ENCODE measurements at regions not wholly inside any gene's neighbourhood (a gene's known extent, or its start where the extent isn't known, plus 50 kb on each side); places are given as distances from the start of the nearest gene placed in this dataset.

DNA sequence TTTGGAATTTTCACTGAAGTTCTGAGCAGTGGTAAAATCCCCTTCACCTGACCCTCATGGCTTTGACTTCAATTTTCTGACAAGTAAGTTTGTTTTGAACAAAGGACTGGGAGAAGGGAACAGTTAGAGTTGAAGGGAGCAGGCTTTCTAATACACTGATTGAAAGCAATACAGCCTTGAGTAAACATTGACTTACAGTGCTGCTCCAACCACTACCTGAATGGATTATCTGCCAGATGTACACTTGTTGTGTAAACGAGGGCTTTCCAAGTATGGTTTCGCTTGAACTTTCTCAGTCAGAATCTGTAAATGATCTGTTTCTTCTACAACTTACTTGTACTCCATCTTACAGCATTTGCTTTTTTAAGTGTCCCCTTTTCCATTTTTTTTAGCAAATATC is 1414.9 kb upstream of the NUDT12 start:
- POLR2A ChIA-PET = no interaction called here

DNA sequence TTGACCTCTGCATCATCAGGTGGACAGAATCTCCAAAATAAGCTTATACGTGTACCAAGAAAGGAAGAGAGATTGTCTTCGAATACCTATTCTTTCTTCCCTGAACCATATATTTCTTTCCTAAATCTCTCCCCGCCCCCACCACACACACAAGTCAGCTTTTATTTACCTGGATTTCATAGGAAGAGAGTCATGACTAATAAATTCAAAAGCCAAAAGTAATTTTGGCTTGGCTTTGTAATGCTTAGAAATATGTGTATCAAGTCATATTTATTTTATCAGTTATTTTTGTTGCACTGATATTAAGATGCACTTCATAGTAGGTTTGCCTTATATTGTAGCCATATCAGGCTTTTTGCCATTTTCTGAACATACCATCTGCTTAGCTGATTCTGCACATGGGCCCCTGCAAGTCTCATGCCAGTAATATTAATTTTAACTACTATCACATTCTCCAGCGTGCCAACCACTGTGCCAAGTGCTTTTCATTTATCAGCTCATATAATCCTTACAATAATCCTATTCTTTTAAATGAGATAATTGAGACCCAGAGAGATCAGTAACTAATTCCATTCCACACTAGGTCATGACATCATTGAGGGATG is 1405.3 kb upstream of the NUDT12 start:
- CTCF ChIA-PET = no interaction called here
- POLR2A ChIA-PET = no interaction called here
- TF ChIP-seq, protein P1, sequence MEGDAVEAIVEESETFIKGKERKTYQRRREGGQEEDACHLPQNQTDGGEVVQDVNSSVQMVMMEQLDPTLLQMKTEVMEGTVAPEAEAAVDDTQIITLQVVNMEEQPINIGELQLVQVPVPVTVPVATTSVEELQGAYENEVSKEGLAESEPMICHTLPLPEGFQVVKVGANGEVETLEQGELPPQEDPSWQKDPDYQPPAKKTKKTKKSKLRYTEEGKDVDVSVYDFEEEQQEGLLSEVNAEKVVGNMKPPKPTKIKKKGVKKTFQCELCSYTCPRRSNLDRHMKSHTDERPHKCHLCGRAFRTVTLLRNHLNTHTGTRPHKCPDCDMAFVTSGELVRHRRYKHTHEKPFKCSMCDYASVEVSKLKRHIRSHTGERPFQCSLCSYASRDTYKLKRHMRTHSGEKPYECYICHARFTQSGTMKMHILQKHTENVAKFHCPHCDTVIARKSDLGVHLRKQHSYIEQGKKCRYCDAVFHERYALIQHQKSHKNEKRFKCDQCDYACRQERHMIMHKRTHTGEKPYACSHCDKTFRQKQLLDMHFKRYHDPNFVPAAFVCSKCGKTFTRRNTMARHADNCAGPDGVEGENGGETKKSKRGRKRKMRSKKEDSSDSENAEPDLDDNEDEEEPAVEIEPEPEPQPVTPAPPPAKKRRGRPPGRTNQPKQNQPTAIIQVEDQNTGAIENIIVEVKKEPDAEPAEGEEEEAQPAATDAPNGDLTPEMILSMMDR (IDR thresholded peaks at IDR 0.05) = no peak
- no peak for TF ChIP-seq EZH2 (IDR thresholded peaks at IDR 0.05; ENCODE audit: borderline replicate concordance, insufficient read depth, low read depth, low read length, poor library complexity, severe bottlenecking)

More for the DNA sequence above, 1414.9 kb upstream of the NUDT12 start:
- no peaks in the 10 kb centered on the region for H3K36me3 ChIP-seq (replicated peaks in 1 of 2; ENCODE audit: control extremely low read depth in 1 of 2, control insufficient read depth in 1 of 2, extremely low read depth in 1 of 2, insufficient read depth in 2 of 2, low read length in 1 of 2)
- H2AFZ ChIP-seq (ENCODE audit: insufficient read depth, low read depth, low read length, poor library complexity, severe bottlenecking) = no peak overlapping the region
- CTCF ChIA-PET = no interaction called here
- TF ChIP-seq EZH2 (IDR thresholded peaks at IDR 0.05; ENCODE audit: borderline replicate concordance, insufficient read depth, low read depth, low read length, poor library complexity, severe bottlenecking) = no peak
- TF ChIP-seq, protein P1 (IDR thresholded peaks at IDR 0.05) = no peak
- no peak overlapping the region for H3K9ac ChIP-seq (ENCODE audit: low read length)
- Mint-ChIP-seq H3K4me3 (no peak overlapping the region), H3K27ac (no peak overlapping the region), H3K9me3 (ENCODE audit: insufficient read depth) (no peaks in the 10 kb centered on the region), H3K27me3 (no peaks in the 10 kb centered on the region), H3K4me1 (no peaks in the 10 kb centered on the region)
- DNase-seq = no peak
- no peak for ATAC-seq (ENCODE audit: low read depth)
- H3K27me3 ChIP-seq (replicated peaks in 1 of 4; ENCODE audit: control extremely low read depth in 1 of 4, control insufficient read depth in 3 of 4, insufficient read depth in 4 of 4, low read length in 3 of 4) = no peaks in the 10 kb centered on the region
- no CpG with 5 or more reads among the region's 2 CpGs for WGBS (ENCODE audit: insufficient coverage)
- no peak overlapping the region for H3K4me2 ChIP-seq (replicated peaks; ENCODE audit: low read depth, low read length, poor library complexity, severe bottlenecking)
- H3K9me3 ChIP-seq (ENCODE audit: control extremely low read depth in 1 of 3, control insufficient read depth in 2 of 3, insufficient read depth in 1 of 3, low read length in 2 of 3) = peaks cover 0 to 2% (median 0%) of the 10 kb centered on the region in 3 donors
- no peak overlapping the region for H3K27ac ChIP-seq (ENCODE audit: low read length in 2 of 2)
- H3K4me1 ChIP-seq (ENCODE audit: control insufficient read depth in 2 of 2, insufficient read depth in 2 of 2, low read length in 2 of 2) = no peaks in the 10 kb centered on the region
- intact Hi-C loops (cut with micrococcal nuclease) = no loop called here
- no peaks in the 10 kb centered on the region for H3K79me2 ChIP-seq (ENCODE audit: control insufficient read depth, insufficient read depth, low read length)
- H4K20me1 ChIP-seq (ENCODE audit: control insufficient read depth, insufficient read depth, low read length, poor library complexity, severe bottlenecking) = no peaks in the 10 kb centered on the region
- no peak overlapping the region for H3K4me3 ChIP-seq (ENCODE audit: control extremely low read depth in 1 of 5, extremely low read depth in 1 of 5, insufficient read depth in 1 of 5, low read depth in 2 of 5, low read length in 4 of 5)

More for the DNA sequence above, 1405.3 kb upstream of the NUDT12 start:
- ATAC-seq (ENCODE audit: low read depth) = no peak
- H4K20me1 ChIP-seq (ENCODE audit: control insufficient read depth, insufficient read depth, low read length, poor library complexity, severe bottlenecking) = no peaks in the 10 kb centered on the region
- H3K27me3 ChIP-seq (replicated peaks in 1 of 4; ENCODE audit: control extremely low read depth in 1 of 4, control insufficient read depth in 3 of 4, insufficient read depth in 4 of 4, low read length in 3 of 4) = no peaks in the 10 kb centered on the region
- Mint-ChIP-seq H3K4me3 (no peak overlapping the region), H3K27ac (no peak overlapping the region), H3K9me3 (ENCODE audit: insufficient read depth) (peaks cover 1% of the 10 kb centered on the region), H3K27me3 (no peaks in the 10 kb centered on the region), H3K4me1 (no peaks in the 10 kb centered on the region)
- H3K79me2 ChIP-seq (ENCODE audit: control insufficient read depth, insufficient read depth, low read length) = no peaks in the 10 kb centered on the region
- H3K4me1 ChIP-seq (ENCODE audit: control insufficient read depth in 2 of 2, insufficient read depth in 2 of 2, low read length in 2 of 2) = no peaks in the 10 kb centered on the region
- no peak overlapping the region for H3K4me2 ChIP-seq (replicated peaks; ENCODE audit: low read depth, low read length, poor library complexity, severe bottlenecking)
- WGBS (ENCODE audit: insufficient coverage) = no CpG with 5 or more reads among the region's 4 CpGs
- no peak overlapping the region for H3K9ac ChIP-seq (ENCODE audit: low read length)
- DNase-seq = no peak
- no peak overlapping the region for H3K27ac ChIP-seq (ENCODE audit: low read length in 2 of 2)
- H3K36me3 ChIP-seq (replicated peaks in 1 of 2; ENCODE audit: control extremely low read depth in 1 of 2, control insufficient read depth in 1 of 2, extremely low read depth in 1 of 2, insufficient read depth in 2 of 2, low read length in 1 of 2) = no peaks in the 10 kb centered on the region
- H2AFZ ChIP-seq (ENCODE audit: insufficient read depth, low read depth, low read length, poor library complexity, severe bottlenecking) = no peak overlapping the region
- intact Hi-C loops (cut with micrococcal nuclease) = no loop called here
- no peak overlapping the region for H3K4me3 ChIP-seq (ENCODE audit: control extremely low read depth in 1 of 5, extremely low read depth in 1 of 5, insufficient read depth in 1 of 5, low read depth in 2 of 5, low read length in 4 of 5)
- H3K9me3 ChIP-seq (ENCODE audit: control extremely low read depth in 1 of 3, control insufficient read depth in 2 of 3, insufficient read depth in 1 of 3, low read length in 2 of 3) = no peaks in the 10 kb centered on the region
